ENCODE measurements at regions not wholly inside any gene's neighbourhood (a gene's known extent, or its start where the extent isn't known, plus 50 kb on each side); places are given as distances from the start of the nearest gene placed in this dataset.

DNA sequence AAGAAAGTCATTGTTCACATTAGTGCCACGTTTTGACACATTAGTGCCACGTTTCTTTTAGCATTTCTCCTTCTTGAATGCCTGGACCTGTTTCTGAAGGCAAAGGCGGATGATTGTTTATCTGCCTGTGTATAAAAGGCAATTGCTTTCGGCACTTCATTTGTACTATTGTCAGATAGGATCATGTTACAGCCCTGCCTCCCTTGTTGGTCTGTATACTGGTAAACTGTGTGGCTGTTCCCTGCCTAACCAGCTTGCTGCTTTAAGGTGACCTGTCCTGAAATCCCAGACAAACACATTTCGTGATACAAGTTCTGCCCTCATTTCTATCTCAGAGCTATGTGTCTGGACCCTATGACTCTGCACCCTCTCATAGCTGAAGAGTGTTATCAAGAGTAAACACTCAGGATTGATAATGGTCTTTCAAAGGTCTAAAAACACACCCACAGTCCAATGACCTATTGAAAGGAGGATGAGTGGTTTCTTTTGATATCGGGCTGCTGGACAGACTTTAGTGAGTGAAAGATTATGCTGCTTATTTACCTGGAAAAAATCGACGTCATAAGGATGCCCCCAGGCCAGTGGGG lies 276.3 kb upstream of the MCTP2 start:
- TF ChIP-seq GABPA (IDR thresholded peaks at IDR 0.05; ENCODE audit: low read depth) = no peak
- TF ChIP-seq EZH2 (IDR thresholded peaks at IDR 0.05; ENCODE audit: borderline replicate concordance, control insufficient read depth, low read depth, low read length) = no peak

Measured in GM12878 (cell line).